ENCODE measurements at regions not wholly inside any gene's neighbourhood (a gene's known extent, or its start where the extent isn't known, plus 50 kb on each side); places are given as distances from the start of the nearest gene placed in this dataset.

GRCh38 chr2:221973902-221974301 is 324.9 kb downstream of the PAX3 start:
- H3K27me3 ChIP-seq, result no peaks in the 10 kb centered on the region
- H3K4me1 ChIP-seq, result no peaks in the 10 kb centered on the region
- H3K36me3 ChIP-seq, result no peaks in the 10 kb centered on the region
- H3K9me3 ChIP-seq, result no peaks in the 10 kb centered on the region
- TF ChIP-seq, protein P1, sequence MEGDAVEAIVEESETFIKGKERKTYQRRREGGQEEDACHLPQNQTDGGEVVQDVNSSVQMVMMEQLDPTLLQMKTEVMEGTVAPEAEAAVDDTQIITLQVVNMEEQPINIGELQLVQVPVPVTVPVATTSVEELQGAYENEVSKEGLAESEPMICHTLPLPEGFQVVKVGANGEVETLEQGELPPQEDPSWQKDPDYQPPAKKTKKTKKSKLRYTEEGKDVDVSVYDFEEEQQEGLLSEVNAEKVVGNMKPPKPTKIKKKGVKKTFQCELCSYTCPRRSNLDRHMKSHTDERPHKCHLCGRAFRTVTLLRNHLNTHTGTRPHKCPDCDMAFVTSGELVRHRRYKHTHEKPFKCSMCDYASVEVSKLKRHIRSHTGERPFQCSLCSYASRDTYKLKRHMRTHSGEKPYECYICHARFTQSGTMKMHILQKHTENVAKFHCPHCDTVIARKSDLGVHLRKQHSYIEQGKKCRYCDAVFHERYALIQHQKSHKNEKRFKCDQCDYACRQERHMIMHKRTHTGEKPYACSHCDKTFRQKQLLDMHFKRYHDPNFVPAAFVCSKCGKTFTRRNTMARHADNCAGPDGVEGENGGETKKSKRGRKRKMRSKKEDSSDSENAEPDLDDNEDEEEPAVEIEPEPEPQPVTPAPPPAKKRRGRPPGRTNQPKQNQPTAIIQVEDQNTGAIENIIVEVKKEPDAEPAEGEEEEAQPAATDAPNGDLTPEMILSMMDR (IDR thresholded peaks at IDR 0.05), result no peak
- no peak for TF ChIP-seq POLR2A (IDR thresholded peaks at IDR 0.05)
- no peak for TF ChIP-seq POLR2AphosphoS5 (IDR thresholded peaks at IDR 0.05; ENCODE audit: insufficient read depth in 1 of 2, low read depth in 1 of 2)
- H3K27ac ChIP-seq, result no peak overlapping the region
- H3K4me3 ChIP-seq, result no peak overlapping the region
- DNase-seq (ENCODE audit: extremely low spot score in 2 of 2), result no peak
- intact Hi-C loops (cut with DNase I), result no loop called here

DNA sequence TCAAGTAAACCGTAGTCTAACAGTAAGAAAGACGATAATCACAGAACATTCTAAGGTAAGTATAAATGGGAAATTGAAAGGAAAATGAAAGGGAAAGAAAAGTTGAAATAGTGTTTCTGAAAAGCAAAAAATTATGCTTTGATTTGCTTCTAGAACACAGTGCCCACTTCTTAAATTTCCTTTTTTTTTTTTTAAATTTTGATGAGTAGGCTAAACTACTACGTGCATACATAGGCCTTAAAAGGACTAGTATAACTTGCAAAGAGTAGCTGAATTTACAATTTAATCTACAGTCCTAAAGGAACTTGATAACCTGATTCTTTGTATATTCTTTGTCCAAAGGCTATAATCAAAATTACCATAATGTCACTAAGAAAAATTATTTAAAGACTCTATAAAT is 325.3 kb downstream of the PAX3 start:
- intact Hi-C loops (cut with DNase I), result no loop called here
- DNase-seq (ENCODE audit: extremely low spot score in 2 of 2), result no peak
- Histone ChIP-seq H3K27ac (no peak overlapping the region), H3K9me3 (no peaks in the 10 kb centered on the region), H3K27me3 (no peaks in the 10 kb centered on the region), H3K4me1 (no peaks in the 10 kb centered on the region), H3K4me3 (no peak overlapping the region), H3K36me3 (no peaks in the 10 kb centered on the region)
- no peak for TF ChIP-seq POLR2AphosphoS5 (IDR thresholded peaks at IDR 0.05; ENCODE audit: insufficient read depth in 1 of 2, low read depth in 1 of 2)
- TF ChIP-seq POLR2A (IDR thresholded peaks at IDR 0.05), result no peak
- TF ChIP-seq, protein P1 (IDR thresholded peaks at IDR 0.05), result no peak

- Histone ChIP-seq H3K27ac (no peak overlapping the region), H3K27me3 (no peaks in the 10 kb centered on the region), H3K36me3 (no peaks in the 10 kb centered on the region), H3K9me3 (no peaks in the 10 kb centered on the region), H3K4me1 (no peaks in the 10 kb centered on the region), H3K4me3 (no peak overlapping the region)
- no peak for DNase-seq (ENCODE audit: extremely low spot score in 2 of 2)
- TF ChIP-seq POLR2A (IDR thresholded peaks at IDR 0.05), result no peak
- TF ChIP-seq, protein P1 (IDR thresholded peaks at IDR 0.05), result no peak
- TF ChIP-seq POLR2AphosphoS5 (IDR thresholded peaks at IDR 0.05; ENCODE audit: insufficient read depth in 1 of 2, low read depth in 1 of 2), result no peak
- intact Hi-C loops (cut with DNase I), result no loop called here
Observed at GRCh38 chr2:221972813-221973478, 325.9 kb downstream of the PAX3 start.

GRCh38 chr2:221970389-221970788 is 328.4 kb downstream of the PAX3 start:
- intact Hi-C loops (cut with DNase I), result no loop called here
- Histone ChIP-seq H3K4me1 (no peaks in the 10 kb centered on the region), H3K9me3 (no peaks in the 10 kb centered on the region), H3K27ac (no peak overlapping the region), H3K36me3 (no peaks in the 10 kb centered on the region), H3K27me3 (no peaks in the 10 kb centered on the region), H3K4me3 (no peak overlapping the region)
- no peak for TF ChIP-seq POLR2AphosphoS5 (IDR thresholded peaks at IDR 0.05; ENCODE audit: insufficient read depth in 1 of 2, low read depth in 1 of 2)
- TF ChIP-seq, protein P1 (IDR thresholded peaks at IDR 0.05), result no peak
- no peak for TF ChIP-seq POLR2A (IDR thresholded peaks at IDR 0.05)
- DNase-seq (ENCODE audit: extremely low spot score in 2 of 2), result no peak

DNA sequence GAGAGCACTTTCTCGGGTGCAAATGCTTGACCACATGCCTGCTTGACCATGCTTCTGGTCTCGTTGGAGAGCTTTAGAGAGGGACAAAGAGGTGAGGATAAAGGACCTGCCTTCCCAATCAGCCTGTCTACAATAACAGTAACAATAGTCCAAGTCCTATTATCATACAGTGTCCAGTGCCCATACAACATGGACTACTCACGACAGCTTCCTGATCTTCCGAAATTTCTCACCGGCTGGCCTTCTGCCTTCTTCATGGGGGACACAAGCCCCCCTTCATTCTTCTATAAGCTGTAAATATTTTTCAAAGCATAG is 329.0 kb downstream of the PAX3 start:
- Histone ChIP-seq H3K9me3 (no peaks in the 10 kb centered on the region), H3K36me3 (no peaks in the 10 kb centered on the region), H3K4me1 (no peaks in the 10 kb centered on the region), H3K4me3 (no peak overlapping the region), H3K27ac (no peak overlapping the region), H3K27me3 (no peaks in the 10 kb centered on the region)
- intact Hi-C loops (cut with DNase I), result no loop called here
- no peak for DNase-seq (ENCODE audit: extremely low spot score in 2 of 2)
- TF ChIP-seq POLR2AphosphoS5 (IDR thresholded peaks at IDR 0.05; ENCODE audit: insufficient read depth in 1 of 2, low read depth in 1 of 2), result no peak
- TF ChIP-seq, protein P1 (IDR thresholded peaks at IDR 0.05), result no peak

Measured in vagina (tissue), 2 donors.